Stimulated activated CD8-positive, alpha-beta memory T cell treated with anti-CD3 and anti-CD28 coated beads, Interleukin-12 subunit alpha, Interleukin-12 subunit beta, amount 100 ng/mL, for 24 hours (primary cell): ENCODE measurements at regions not wholly inside any gene's neighbourhood (a gene's known extent, or its start where the extent isn't known, plus 50 kb on each side); places are given as distances from the start of the nearest gene placed in this dataset.

ENCODE experiments used
- DNase-seq: peaks from one replicate; pipeline ENCODE4 v3.0.0-alpha.2; 2020; ENCODE audit errors: extremely low read depth

- DNase-seq, result no peak
These were observed 111.0 kb upstream of the C1orf87 start for GRCh38 chr1:60184521-60184920.

DNA sequence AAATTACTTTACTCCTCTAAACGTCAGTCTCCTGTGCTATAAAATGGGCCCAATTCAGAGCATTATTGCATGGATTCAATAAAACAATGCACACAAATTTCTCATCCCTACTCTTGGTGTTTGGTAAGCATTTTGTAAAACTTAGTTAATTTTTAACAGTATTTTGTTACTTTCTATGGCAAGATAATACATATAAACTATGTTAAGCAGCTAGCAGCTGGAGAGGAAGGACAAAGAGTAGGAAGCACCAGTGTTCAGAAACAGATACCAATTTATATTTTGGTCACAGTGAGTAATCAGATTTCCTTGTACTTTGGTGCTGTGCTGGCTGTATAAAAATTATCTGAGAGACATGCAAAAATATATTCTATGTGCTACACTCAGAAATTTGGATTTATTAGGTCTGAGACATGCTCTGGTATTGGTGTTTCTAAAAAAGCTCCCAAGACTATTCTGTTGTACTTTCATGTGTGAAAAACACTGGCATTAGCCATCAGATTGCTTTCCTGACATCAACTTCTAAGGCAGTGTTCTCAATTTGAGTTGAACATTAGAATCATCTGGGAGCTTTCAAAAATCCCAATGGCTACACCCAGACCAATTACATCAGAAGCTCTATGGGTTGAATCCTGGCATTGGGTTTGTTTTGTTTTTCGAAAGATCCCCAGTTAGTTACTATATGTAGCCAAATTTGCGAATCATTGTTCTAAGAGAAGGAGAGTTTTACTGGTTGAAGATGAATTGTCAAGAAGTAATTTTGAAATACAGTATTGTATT, 100.3 kb upstream of the C1orf87 start:
- DNase-seq, result no peak

GRCh38 chr1:60173006-60173405, 99.4 kb upstream of the C1orf87 start:
- DNase-seq, result no peak

DNA sequence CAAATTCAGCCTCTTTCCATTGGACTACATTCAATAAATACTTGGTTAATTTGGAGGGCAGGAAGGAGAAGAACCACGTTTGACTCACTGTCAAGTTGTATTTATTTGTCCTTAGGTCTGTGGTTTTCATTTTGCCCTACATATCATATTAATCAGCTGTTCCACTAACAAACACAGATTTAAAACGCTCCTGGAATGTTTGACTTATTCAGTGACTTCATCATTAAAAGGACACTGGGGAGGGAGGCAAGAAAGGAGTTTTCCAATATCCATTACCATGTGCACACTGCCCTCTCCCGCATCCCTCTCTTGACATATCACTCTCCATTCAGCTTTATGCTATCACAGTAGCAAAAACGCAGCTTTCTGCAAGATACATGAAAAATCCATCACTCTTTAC, 98.2 kb upstream of the C1orf87 start:
- DNase-seq, result no peak

DNA sequence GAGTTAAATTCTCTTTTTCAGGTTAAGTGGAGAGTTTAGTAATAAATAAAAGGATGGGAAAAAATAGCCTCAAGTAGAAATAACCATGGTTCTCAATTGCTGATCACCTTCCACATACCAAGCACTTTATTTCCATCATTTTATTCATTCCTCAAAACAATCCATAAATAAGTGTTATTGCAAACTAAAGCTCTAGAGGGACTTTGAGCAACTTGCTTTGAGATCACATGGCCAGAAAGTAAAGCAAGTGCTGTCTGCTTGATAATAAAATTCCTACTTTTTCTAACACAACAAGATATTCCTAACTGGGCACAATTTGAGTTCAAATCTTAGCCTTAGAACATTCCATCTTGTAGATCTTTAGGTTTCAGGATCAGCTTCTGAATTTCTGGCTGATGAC, 97.1 kb upstream of the C1orf87 start:
- DNase-seq, result no peak

DNA sequence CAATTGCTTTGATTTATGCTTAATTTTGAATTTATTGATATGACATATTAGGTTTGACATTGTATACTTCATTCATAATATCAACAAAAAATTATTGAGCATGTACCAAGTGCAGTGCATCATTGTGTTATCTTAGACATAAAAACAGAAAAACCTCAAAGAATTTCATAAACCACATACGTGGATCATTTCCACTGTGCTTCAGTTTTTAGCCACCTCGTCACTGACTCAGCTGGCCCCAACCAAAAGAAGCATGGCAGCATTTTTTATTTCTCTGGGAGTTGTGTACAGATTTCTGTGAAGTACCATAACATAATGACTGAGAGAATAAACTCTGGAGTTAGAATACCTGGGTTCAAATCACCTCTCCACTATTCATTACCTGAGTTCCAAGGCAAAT, 95.6 kb upstream of the C1orf87 start:
- no peak for DNase-seq

GRCh38 chr1:60162936-60163335, 89.4 kb upstream of the C1orf87 start:
- no peak for DNase-seq

DNA sequence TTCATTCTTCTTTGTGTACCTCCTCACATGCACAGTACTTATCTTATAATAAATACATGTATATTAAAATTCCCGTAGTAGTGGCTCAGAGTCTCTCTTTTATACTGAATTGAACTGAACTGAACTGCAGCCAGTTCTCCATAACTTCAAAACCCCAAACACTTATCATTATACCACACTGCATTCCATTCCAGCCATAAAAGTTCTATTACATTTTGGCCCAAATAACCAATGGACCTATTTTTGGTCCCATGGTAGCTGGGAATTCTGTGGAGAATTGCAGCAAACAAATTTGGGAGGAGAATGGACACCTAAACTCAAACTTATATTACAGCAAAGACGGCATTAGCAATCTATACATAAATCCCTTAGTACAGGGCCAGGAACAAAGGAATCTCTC, 86.6 kb upstream of the C1orf87 start:
- no peak for DNase-seq

DNA sequence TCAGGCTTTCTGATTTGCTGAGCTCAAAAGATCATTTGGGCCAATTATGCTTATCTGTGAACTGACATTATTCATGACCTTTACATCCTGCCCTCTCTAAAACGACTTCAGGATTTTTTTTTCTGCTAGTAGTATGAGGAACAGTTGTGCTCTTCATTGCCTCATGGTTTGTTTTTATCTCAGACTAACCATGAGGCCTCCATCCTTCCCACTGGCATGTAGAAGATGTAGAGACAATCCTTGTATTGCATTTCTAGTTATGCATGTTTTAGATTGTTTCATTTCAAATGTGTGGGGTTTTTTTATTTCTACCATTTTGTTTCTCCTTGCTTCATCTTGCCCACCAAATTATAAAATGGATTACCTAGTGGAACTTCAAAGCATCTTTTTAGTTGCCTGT, 82.8 kb upstream of the C1orf87 start:
- DNase-seq, result no peak

GRCh38 chr1:60153961-60154360, 80.4 kb upstream of the C1orf87 start:
- no peak for DNase-seq

DNA sequence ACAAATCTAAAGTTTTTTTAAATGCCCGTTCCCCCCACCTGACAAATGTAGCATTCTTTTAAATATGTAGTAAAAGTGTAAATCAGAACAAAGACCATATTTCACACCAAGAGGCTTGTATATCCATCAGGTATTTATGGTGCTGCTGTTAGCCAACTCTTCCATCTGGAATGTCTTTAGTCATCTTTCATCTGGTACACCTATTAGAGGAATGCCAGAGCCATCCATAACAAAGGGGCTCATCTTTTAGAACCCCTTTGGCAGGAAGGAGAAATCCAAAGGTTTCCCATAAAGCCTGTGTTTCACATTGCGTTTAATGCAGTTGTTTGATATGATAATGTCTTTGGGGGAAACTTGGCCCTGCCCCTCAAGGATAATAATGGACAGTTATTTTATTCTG, 79.3 kb upstream of the C1orf87 start:
- DNase-seq, result no peak

DNA sequence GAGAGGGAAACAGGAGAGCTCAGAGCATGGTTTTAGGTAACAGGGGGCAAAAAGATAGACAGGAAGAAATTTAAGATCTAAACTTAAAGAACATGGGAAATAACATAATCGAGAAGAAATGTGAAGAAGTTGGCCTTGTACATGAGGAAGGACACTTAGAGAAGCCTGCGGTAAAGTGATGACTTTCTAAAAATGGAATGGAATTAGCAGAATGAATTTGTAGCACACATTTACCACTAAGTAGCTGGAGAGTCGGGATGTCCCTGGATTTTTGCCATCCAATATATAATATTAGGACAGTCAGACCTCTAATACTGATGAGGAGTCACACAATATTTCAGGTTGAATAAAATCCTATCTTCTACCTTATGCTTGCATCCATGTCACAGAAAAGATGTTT, 77.7 kb upstream of the C1orf87 start:
- no peak for DNase-seq

DNA sequence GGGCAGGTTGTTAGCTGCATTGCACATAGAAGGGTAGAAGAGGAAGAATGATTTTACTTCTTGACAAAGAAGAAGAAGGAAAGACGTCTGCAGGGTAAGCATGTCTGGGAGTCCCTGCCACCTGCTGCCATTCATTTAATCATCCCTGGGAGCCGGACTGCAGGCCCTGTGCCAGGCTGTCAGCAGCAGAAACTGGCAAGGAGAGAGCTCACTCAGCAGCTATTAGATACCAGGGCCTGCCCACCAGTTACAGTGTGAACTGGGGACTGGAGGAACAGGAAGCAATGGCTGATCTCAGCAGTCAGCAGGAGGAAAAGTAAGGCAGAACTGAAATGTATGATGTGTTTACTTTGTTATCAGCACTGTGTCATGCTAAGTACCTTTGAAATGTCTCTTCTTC, 75.7 kb upstream of the C1orf87 start:
- no peak for DNase-seq

- DNase-seq, result no peak
These were observed 73.3 kb upstream of the C1orf87 start for GRCh38 chr1:60146884-60147283.

DNA sequence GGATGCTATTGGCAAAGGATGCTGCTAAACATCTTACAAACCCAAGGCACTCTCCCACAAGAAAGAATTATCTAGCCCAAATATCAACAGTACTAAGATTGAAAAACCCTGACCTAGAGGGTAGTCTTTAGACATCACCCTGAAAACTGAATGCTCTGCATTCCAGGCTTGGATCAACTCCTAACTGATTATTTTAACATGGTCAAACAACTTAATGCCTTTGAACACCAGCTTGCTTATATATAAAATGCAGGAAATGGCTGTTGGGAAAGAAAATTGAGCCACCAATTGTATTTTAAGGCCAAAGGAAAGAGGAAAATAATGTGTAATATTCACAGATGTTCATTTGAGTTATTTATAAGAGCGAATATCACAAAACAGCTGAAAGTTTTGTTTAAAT, 72.2 kb upstream of the C1orf87 start:
- no peak for DNase-seq

DNA sequence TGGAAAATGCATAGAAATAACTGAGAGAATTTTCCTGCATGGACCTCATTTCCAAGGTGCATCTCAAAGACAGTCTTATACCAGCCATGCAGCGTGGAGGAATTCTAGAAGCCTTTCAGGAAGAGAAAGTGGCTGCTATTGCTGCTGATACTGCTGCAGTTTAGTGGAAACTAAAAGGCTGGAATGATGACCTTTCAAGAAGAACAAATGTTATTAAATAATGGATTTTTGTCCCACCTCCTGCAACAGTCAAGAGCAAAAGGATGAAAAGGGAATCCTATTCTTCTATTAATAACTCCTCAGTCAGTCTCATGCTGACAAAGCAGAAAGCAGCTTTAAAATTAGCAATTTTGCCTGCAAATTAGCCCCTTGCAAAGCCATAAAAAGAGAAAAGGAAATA, 68.2 kb upstream of the C1orf87 start:
- DNase-seq, result no peak

- no peak for DNase-seq
These were observed 67.7 kb upstream of the C1orf87 start for GRCh38 chr1:60141276-60141675.

GRCh38 chr1:60137406-60137805, 63.8 kb upstream of the C1orf87 start:
- no peak for DNase-seq

DNA sequence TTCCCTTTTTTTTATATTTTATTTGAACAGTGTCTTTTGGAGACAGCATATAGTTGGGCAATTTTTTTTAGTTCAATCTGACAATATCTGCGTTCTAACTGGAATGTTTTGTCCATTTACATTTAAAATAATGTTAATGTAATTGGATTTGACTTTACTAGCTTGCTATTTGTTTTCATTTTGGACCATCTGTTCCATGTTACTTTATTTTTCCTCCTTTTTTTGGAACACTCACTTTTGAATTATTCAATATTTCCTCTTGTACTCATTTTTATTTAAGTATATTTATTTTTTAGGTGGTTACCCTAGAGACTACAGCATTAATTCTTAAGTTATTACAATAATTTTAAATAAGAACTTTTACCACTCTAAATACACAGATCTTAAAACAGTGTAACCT, 62.8 kb upstream of the C1orf87 start:
- DNase-seq, result no peak

DNA sequence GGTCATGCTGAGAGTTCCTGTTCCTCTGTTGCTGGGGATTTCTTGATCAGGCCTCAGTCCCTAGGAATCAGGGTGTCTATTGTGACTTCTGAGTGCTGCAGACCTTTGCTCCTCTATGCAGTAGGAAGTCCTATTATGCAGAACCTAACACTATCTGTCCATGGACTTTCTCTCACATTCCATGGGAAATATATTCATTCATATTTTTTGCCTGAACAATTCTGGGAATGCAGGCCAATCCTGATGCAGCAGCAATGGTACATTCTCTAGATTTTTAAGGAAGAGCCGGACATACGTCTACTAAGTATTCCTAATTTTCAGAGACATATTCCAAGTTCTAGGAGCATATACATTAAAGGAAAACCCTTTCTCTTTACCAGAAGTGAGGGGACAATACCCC, 61.1 kb upstream of the C1orf87 start:
- DNase-seq, result no peak

- no peak for DNase-seq
These were observed 60.3 kb upstream of the C1orf87 start for GRCh38 chr1:60133848-60134247.

GRCh38 chr1:60133000-60133673, 59.6 kb upstream of the C1orf87 start:
- no peak for DNase-seq

GRCh38 chr1:60132108-60132507, 58.5 kb upstream of the C1orf87 start:
- DNase-seq, result no peak

- DNase-seq, result no peak
These were observed 57.1 kb upstream of the C1orf87 start for GRCh38 chr1:60130703-60131102.
